ENCODE measurements at regions not wholly inside any gene's neighbourhood (a gene's known extent, or its start where the extent isn't known, plus 50 kb on each side); places are given as distances from the start of the nearest gene placed in this dataset.

GRCh38 chr18:67433971-67434370 lies 82.5 kb downstream of the DSEL start:
- Histone ChIP-seq H3K4me1 (ENCODE audit: control insufficient read depth in 5 of 5, insufficient read depth in 5 of 5, low read length in 5 of 5) (no peaks in the 10 kb centered on the region), H3K27ac (ENCODE audit: low read depth in 1 of 2, low read length in 1 of 2) (no peak overlapping the region), H3K9me3 (ENCODE audit: control insufficient read depth in 4 of 4, insufficient read depth in 3 of 4, low read length in 3 of 4) (no peaks in the 10 kb centered on the region), H3K4me3 (no peak overlapping the region), H3K36me3 (ENCODE audit: control insufficient read depth in 4 of 4, insufficient read depth in 4 of 4, low read length in 4 of 4) (no peaks in the 10 kb centered on the region), H3K27me3 (ENCODE audit: control insufficient read depth in 3 of 3, insufficient read depth in 3 of 3, low read length in 2 of 3) (no peaks in the 10 kb centered on the region), H3K9ac (ENCODE audit: insufficient read depth in 1 of 2, low read length in 2 of 2) (no peak overlapping the region)
- 78 to 80% methylated on average over 5 of the region's 5 CpGs for WGBS, 2 donors
- TF ChIP-seq CTCF (IDR thresholded peaks at IDR 0.05; ENCODE audit: control extremely low read depth, extremely low read depth) = no peak
- DNase-seq (no peak), ATAC-seq (ENCODE audit: insufficient read depth, low FRiP score) (no peak)

- Histone ChIP-seq H3K27me3 (ENCODE audit: control insufficient read depth in 3 of 3, insufficient read depth in 3 of 3, low read length in 2 of 3) (no peaks in the 10 kb centered on the region), H3K4me1 (ENCODE audit: control insufficient read depth in 5 of 5, insufficient read depth in 5 of 5, low read length in 5 of 5) (no peaks in the 10 kb centered on the region), H3K27ac (ENCODE audit: low read depth in 1 of 2, low read length in 1 of 2) (no peak overlapping the region), H3K4me3 (no peak overlapping the region), H3K9me3 (ENCODE audit: control insufficient read depth in 4 of 4, insufficient read depth in 3 of 4, low read length in 3 of 4) (no peaks in the 10 kb centered on the region), H3K9ac (ENCODE audit: insufficient read depth in 1 of 2, low read length in 2 of 2) (no peak overlapping the region), H3K36me3 (ENCODE audit: control insufficient read depth in 4 of 4, insufficient read depth in 4 of 4, low read length in 4 of 4) (no peaks in the 10 kb centered on the region)
- ATAC-seq (ENCODE audit: insufficient read depth, low FRiP score) (no peak), DNase-seq (no peak)
- WGBS, 2 donors = 70 to 86% methylated on average over 4 of the region's 4 CpGs
- TF ChIP-seq CTCF (IDR thresholded peaks at IDR 0.05; ENCODE audit: control extremely low read depth, extremely low read depth) = no peak
These were observed 83.7 kb downstream of the DSEL start for GRCh38 chr18:67432806-67433205.

GRCh38 chr18:67428805-67429204 lies 87.7 kb downstream of the DSEL start:
- no peak overlapping the region for H3K27ac ChIP-seq (ENCODE audit: low read depth in 1 of 2, low read length in 1 of 2)
- no peaks in the 10 kb centered on the region for H3K4me1 ChIP-seq (ENCODE audit: control insufficient read depth in 5 of 5, insufficient read depth in 5 of 5, low read length in 5 of 5)
- DNase-seq (no peak), ATAC-seq (ENCODE audit: insufficient read depth, low FRiP score) (no peak)
- no peak for TF ChIP-seq CTCF (IDR thresholded peaks at IDR 0.05; ENCODE audit: control extremely low read depth, extremely low read depth)
- 71 to 73% methylated on average over 2 of the region's 2 CpGs for WGBS, 2 donors
- H3K27me3 ChIP-seq (ENCODE audit: control insufficient read depth in 3 of 3, insufficient read depth in 3 of 3, low read length in 2 of 3) = no peaks in the 10 kb centered on the region
- no peak overlapping the region for H3K9ac ChIP-seq (ENCODE audit: insufficient read depth in 1 of 2, low read length in 2 of 2)
- H3K36me3 ChIP-seq (ENCODE audit: control insufficient read depth in 4 of 4, insufficient read depth in 4 of 4, low read length in 4 of 4) = no peaks in the 10 kb centered on the region
- no peak overlapping the region for H3K4me3 ChIP-seq
- no peaks in the 10 kb centered on the region for H3K9me3 ChIP-seq (ENCODE audit: control insufficient read depth in 4 of 4, insufficient read depth in 3 of 4, low read length in 3 of 4)

GRCh38 chr18:67428158-67428557 lies 88.4 kb downstream of the DSEL start:
- Histone ChIP-seq H3K27ac (ENCODE audit: low read depth in 1 of 2, low read length in 1 of 2) (no peak overlapping the region), H3K27me3 (ENCODE audit: control insufficient read depth in 3 of 3, insufficient read depth in 3 of 3, low read length in 2 of 3) (no peaks in the 10 kb centered on the region), H3K9me3 (ENCODE audit: control insufficient read depth in 4 of 4, insufficient read depth in 3 of 4, low read length in 3 of 4) (no peaks in the 10 kb centered on the region), H3K4me1 (ENCODE audit: control insufficient read depth in 5 of 5, insufficient read depth in 5 of 5, low read length in 5 of 5) (no peaks in the 10 kb centered on the region), H3K36me3 (ENCODE audit: control insufficient read depth in 4 of 4, insufficient read depth in 4 of 4, low read length in 4 of 4) (no peaks in the 10 kb centered on the region), H3K9ac (ENCODE audit: insufficient read depth in 1 of 2, low read length in 2 of 2) (no peak overlapping the region), H3K4me3 (no peak overlapping the region)
- no peak for DNase-seq
- TF ChIP-seq CTCF (IDR thresholded peaks at IDR 0.05; ENCODE audit: control extremely low read depth, extremely low read depth) = no peak
- 81 to 83% methylated on average over 2 of the region's 2 CpGs for WGBS, 2 donors
- ATAC-seq (ENCODE audit: insufficient read depth, low FRiP score) = no peak
